Caco-2 (cell line): ENCODE measurements at regions not wholly inside any gene's neighbourhood (a gene's known extent, or its start where the extent isn't known, plus 50 kb on each side); places are given as distances from the start of the nearest gene placed in this dataset.

Source experiments
- BruUV-seq: library from RNA; stranded (reverse); fragments of 400-500 nt; replicated peaks from 2 replicates; lab custom pipeline; 2021; lab: Mats Ljungman, UMichigan
- CTCF ChIA-PET: fragments of 300-600 bp; sonication (Branson Sonifier 250); formaldehyde crosslinking; loops from one replicate; lab custom pipeline; 2022; ENCODE audit warnings: antibody characterized with exemption; lab: Charles Lee
- POLR2A ChIA-PET: fragments of 300-600 bp; sonication (Branson Sonifier 250); formaldehyde crosslinking; loops from one replicate; lab custom pipeline; 2022; ENCODE audit warnings: antibody characterized with exemption; lab: Charles Lee
- DNase-seq, 2 experiments: peaks; one replicate each; pipeline versions ENCODE4 v3.0.0 to v3.0.0-alpha.2; 2020 to 2022
- H3K27me3 ChIP-seq: replicated peaks from 2 replicates; pipeline ENCODE4 v1.6.0; 2011; ENCODE audit warnings: low read length; ENCODE audit not compliant: control insufficient read depth, insufficient read depth
- H3K36me3 ChIP-seq: 2 replicates; pipeline ENCODE4 v1.5.1; 2011; ENCODE audit warnings: low read length; ENCODE audit not compliant: control insufficient read depth, insufficient read depth
- H3K4me1 ChIP-seq: fragments of 250-450 bp; sonication (Bioruptor Pico); 2 replicates; pipeline ENCODE4 v1.5.1; 2020; ENCODE audit warnings: mild to moderate bottlenecking
- H3K4me3 ChIP-seq: 2 replicates; pipeline ENCODE4 v1.5.1; 2011; ENCODE audit warnings: low read depth, mild to moderate bottlenecking, control low read depth, low read length
- H3K9me3 ChIP-seq: fragments of 250-450 bp; sonication (Bioruptor Pico); 2 replicates; pipeline ENCODE4 v1.5.1; 2020; ENCODE audit warnings: mild to moderate bottlenecking, moderate library complexity
- H3K27ac Mint-ChIP-seq: one replicate; pipeline ENCODE4 v1.8.0; 2022; ENCODE audit warnings: mixed read lengths; ENCODE audit not compliant: unreplicated experiment
- H3K27me3 Mint-ChIP-seq: one replicate; pipeline ENCODE4 v1.8.0; 2022; ENCODE audit warnings: mixed read lengths; ENCODE audit not compliant: insufficient read depth, unreplicated experiment
- H3K36me3 Mint-ChIP-seq: one replicate; pipeline ENCODE4 v1.8.0; 2022; ENCODE audit warnings: mild to moderate bottlenecking, mixed read lengths; ENCODE audit not compliant: insufficient read depth, unreplicated experiment
- H3K4me1 Mint-ChIP-seq: one replicate; pipeline ENCODE4 v1.8.0; 2022; ENCODE audit warnings: low read depth, mixed read lengths; ENCODE audit not compliant: unreplicated experiment
- H3K4me3 Mint-ChIP-seq: one replicate; pipeline ENCODE4 v1.8.0; 2022; ENCODE audit warnings: mild to moderate bottlenecking, moderate library complexity, mixed read lengths; ENCODE audit not compliant: unreplicated experiment
- H3K9me3 Mint-ChIP-seq: one replicate; pipeline ENCODE4 v1.8.0; 2022; ENCODE audit warnings: mixed read lengths; ENCODE audit not compliant: unreplicated experiment
- intact Hi-C: fragments of 100-400 bp; cut with micrococcal nuclease; formaldehyde crosslinking; loops from one replicate; pipeline ENCODE4 v1.10.0; 2022; ENCODE audit not compliant: unreplicated experiment
- TF ChIP-seq, protein P1 (sequence below), 2 experiments: fragments of 200-600 bp in 1 of 2; IDR thresholded peaks; 1 replicate in 1 of 2; 2 replicates in 1 of 2; pipeline versions ENCODE4 v1.5.1 to v1.8.0; 2011 to 2022; ENCODE audit warnings: antibody characterized with exemption in 1 of 2, control low read depth in 1 of 2, inconsistent platforms in 1 of 2, low read depth in 1 of 2, low read length in 1 of 2, mild to moderate bottlenecking in 1 of 2, moderate library complexity in 1 of 2; ENCODE audit not compliant: insufficient read depth in 1 of 2, severe bottlenecking in 1 of 2, unreplicated experiment in 1 of 2

DNA sequence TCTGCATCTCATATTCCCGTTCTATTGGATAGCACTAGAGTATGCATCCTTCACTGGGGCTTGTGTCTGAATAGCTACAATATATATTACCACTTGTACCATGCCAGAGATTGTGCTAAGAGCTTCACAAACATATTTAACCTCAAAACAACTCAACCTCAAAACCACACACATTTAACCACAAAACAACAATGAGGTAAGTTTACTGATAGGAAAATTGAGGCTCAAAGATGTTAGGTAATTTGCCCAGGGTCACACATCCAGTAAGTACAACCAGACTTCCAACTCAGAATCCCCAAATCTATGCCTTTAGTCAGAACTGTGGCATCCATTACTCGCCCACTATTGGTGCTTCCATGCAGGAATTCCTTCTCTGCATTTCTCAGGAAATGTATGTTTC, 220.0 kb downstream of the FAM43A start:
- no TSS peak for BruUV-seq
- Mint-ChIP-seq H3K4me3 (no peak overlapping the region), H3K4me1 (no peaks in the 10 kb centered on the region), H3K36me3 (no peaks in the 10 kb centered on the region), H3K27me3 (no peaks in the 10 kb centered on the region), H3K9me3 (peaks cover under 1% of the 10 kb centered on the region), H3K27ac (no peak overlapping the region)
- DNase-seq, result no peak
- Histone ChIP-seq H3K4me3 (no peak overlapping the region), H3K36me3 (no peaks in the 10 kb centered on the region), H3K27me3 (no peaks in the 10 kb centered on the region), H3K4me1 (no peaks in the 10 kb centered on the region), H3K9me3 (peaks cover 12% of the 10 kb centered on the region)
- TF ChIP-seq, protein P1, sequence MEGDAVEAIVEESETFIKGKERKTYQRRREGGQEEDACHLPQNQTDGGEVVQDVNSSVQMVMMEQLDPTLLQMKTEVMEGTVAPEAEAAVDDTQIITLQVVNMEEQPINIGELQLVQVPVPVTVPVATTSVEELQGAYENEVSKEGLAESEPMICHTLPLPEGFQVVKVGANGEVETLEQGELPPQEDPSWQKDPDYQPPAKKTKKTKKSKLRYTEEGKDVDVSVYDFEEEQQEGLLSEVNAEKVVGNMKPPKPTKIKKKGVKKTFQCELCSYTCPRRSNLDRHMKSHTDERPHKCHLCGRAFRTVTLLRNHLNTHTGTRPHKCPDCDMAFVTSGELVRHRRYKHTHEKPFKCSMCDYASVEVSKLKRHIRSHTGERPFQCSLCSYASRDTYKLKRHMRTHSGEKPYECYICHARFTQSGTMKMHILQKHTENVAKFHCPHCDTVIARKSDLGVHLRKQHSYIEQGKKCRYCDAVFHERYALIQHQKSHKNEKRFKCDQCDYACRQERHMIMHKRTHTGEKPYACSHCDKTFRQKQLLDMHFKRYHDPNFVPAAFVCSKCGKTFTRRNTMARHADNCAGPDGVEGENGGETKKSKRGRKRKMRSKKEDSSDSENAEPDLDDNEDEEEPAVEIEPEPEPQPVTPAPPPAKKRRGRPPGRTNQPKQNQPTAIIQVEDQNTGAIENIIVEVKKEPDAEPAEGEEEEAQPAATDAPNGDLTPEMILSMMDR (IDR thresholded peaks at IDR 0.05; ENCODE audit: insufficient read depth in 1 of 2, low read depth in 1 of 2, low read length in 1 of 2, severe bottlenecking in 1 of 2, unreplicated experiment in 1 of 2), result no peak
- CTCF ChIA-PET, result no interaction called here
- POLR2A ChIA-PET, result no interaction called here
- intact Hi-C loops, result no loop called here

DNA sequence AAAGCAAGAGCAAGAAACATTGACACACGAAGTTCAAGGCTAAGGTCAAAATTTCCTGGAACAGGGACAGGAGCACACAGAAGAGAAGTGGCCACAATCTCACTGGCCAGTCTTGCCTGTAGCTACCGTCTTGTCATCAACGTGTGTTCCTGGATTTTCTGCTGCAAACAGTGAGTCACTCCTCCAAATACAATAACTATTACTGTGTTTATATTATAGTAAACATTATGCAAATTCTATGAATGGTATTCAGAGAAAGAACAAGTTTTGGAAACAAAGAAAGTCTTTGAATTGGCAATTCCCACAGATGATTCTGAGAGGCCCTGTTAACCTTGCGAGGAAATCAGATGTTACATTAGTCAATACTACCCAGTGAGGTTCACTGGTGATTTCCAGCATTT, 220.5 kb downstream of the FAM43A start:
- TF ChIP-seq, protein P1 (IDR thresholded peaks at IDR 0.05; ENCODE audit: insufficient read depth in 1 of 2, low read depth in 1 of 2, low read length in 1 of 2, severe bottlenecking in 1 of 2, unreplicated experiment in 1 of 2), result no peak
- no peaks in the 10 kb centered on the region for H3K4me1 ChIP-seq
- Mint-ChIP-seq H3K4me1 (no peaks in the 10 kb centered on the region), H3K27ac (no peak overlapping the region), H3K4me3 (no peak overlapping the region), H3K27me3 (no peaks in the 10 kb centered on the region), H3K9me3 (no peaks in the 10 kb centered on the region), H3K36me3 (no peaks in the 10 kb centered on the region)
- no peaks in the 10 kb centered on the region for H3K36me3 ChIP-seq
- ChIA-PET POLR2A (no interaction called here), CTCF (no interaction called here)
- DNase-seq, result no peak
- no peaks in the 10 kb centered on the region for H3K27me3 ChIP-seq
- BruUV-seq, result no TSS peak
- intact Hi-C loops, result no loop called here
- H3K4me3 ChIP-seq, result no peak overlapping the region
- H3K9me3 ChIP-seq, result peaks cover 12% of the 10 kb centered on the region

DNA sequence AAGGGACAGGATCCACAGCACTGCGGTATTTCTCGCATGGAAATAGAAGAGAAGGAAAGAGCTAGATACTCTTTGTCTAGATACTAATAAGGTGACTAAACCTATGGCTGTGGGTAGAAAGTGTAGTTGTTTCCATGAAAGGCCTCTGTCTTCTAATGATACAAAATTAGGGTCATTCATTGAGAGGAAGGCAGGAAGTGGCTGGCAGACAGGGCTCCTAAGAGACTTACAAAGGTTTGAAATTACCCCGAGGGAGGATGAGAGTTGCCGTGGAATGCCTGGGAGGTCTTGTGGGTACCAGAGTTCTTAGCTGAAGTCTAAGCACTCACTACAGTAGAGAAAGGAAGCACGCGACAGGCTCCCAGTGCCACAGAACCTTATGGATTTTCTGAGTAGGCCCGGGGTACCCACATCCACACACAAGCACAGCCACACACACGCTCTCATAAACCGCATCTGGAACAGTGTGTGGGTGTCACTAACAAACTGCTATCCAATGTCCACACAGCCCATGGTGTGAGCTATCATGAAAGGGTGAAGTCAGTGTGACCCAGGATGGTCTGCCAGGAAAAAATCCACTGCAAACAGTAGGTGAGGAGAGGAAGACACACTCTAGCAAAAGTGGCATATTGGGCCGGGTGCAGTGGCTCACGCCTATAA, 221.4 kb downstream of the FAM43A start:
- Mint-ChIP-seq H3K36me3 (no peaks in the 10 kb centered on the region), H3K4me3 (no peak overlapping the region), H3K27ac (no peak overlapping the region), H3K27me3 (no peaks in the 10 kb centered on the region), H3K9me3 (no peaks in the 10 kb centered on the region), H3K4me1 (no peaks in the 10 kb centered on the region)
- no peak for DNase-seq
- intact Hi-C loops, result no loop called here
- POLR2A ChIA-PET, result no interaction called here
- CTCF ChIA-PET, result no interaction called here
- Histone ChIP-seq H3K4me3 (no peak overlapping the region), H3K9me3 (peaks cover 12% of the 10 kb centered on the region), H3K27me3 (no peaks in the 10 kb centered on the region), H3K36me3 (no peaks in the 10 kb centered on the region), H3K4me1 (no peaks in the 10 kb centered on the region)
- no TSS peak for BruUV-seq
- TF ChIP-seq, protein P1 (IDR thresholded peaks at IDR 0.05; ENCODE audit: insufficient read depth in 1 of 2, low read depth in 1 of 2, low read length in 1 of 2, severe bottlenecking in 1 of 2, unreplicated experiment in 1 of 2), result no peak
